ENCODE measurements at regions not wholly inside any gene's neighbourhood (a gene's known extent, or its start where the extent isn't known, plus 50 kb on each side); places are given as distances from the start of the nearest gene placed in this dataset.
A peak's percentile ranks its signal among the peaks of the same experiment; 100 is the strongest.

DNA sequence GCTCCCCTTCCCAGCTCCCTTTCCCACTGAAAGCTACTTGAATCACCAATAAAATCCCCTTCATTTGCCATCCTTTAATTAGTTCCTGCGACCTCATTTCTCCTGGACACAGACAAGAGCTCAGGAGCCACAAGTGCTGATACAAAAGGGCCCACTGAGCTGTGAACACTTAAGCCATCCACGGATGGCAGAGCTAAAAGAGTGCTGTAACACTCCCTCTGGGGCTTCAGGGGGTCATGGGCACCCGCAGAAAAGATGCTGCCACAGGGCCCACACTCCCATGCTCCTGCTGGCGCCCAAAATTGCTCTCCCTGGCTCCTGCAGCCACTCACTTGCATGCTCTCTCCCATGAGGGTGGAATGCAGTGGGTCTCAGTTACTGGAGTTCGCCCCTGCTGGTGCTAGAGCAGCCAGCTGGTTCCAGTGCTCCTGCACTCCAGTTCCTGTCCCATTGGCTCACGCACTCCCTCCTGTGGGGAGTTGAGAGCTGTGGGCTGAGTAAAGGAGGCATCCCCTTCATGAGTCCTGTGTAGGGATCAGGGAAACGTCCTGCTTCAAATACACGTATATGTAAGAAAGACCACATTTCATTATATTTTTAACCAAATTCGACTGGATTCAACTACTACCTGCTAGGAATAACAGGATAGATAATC is 1291.0 kb downstream of the ARAP2 start:
- TF ChIP-seq, protein P1, sequence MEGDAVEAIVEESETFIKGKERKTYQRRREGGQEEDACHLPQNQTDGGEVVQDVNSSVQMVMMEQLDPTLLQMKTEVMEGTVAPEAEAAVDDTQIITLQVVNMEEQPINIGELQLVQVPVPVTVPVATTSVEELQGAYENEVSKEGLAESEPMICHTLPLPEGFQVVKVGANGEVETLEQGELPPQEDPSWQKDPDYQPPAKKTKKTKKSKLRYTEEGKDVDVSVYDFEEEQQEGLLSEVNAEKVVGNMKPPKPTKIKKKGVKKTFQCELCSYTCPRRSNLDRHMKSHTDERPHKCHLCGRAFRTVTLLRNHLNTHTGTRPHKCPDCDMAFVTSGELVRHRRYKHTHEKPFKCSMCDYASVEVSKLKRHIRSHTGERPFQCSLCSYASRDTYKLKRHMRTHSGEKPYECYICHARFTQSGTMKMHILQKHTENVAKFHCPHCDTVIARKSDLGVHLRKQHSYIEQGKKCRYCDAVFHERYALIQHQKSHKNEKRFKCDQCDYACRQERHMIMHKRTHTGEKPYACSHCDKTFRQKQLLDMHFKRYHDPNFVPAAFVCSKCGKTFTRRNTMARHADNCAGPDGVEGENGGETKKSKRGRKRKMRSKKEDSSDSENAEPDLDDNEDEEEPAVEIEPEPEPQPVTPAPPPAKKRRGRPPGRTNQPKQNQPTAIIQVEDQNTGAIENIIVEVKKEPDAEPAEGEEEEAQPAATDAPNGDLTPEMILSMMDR (IDR thresholded peaks at IDR 0.05) = peak; percentile 7
- no peak for TF ChIP-seq EZH2phosphoT487 (IDR thresholded peaks at IDR 0.05)

Data from neural progenitor cell (in vitro differentiated cells).